Ascending aorta (tissue), 2 donors: ENCODE measurements at regions not wholly inside any gene's neighbourhood (a gene's known extent, or its start where the extent isn't known, plus 50 kb on each side); places are given as distances from the start of the nearest gene placed in this dataset.

Experiments
- DNase-seq, 2 donors: peaks; one replicate each; pipeline ENCODE4 v3.0.0-alpha.2; 2019; ENCODE audit warnings: low spot score in 2 of 2
- H3K27ac ChIP-seq, 2 donors: fragments of 200-600 bp; sonication (generic); one replicate each; pipeline ENCODE4 v1.5.1; 2016 to 2017; ENCODE audit warnings: mild to moderate bottlenecking in 1 of 2
- H3K27me3 ChIP-seq: fragments of 200-600 bp; sonication (generic); one replicate; pipeline ENCODE4 v1.5.1; 2017
- H3K36me3 ChIP-seq, 2 donors: fragments of 200-600 bp; sonication (generic); one replicate each; pipeline ENCODE4 v1.5.1; 2016
- H3K4me1 ChIP-seq, 2 donors: fragments of 200-600 bp; sonication (generic); one replicate each; pipeline ENCODE4 v1.5.1; 2016 to 2017; ENCODE audit warnings: mild to moderate bottlenecking in 1 of 2
- H3K4me3 ChIP-seq, 2 donors: fragments of 200-600 bp; sonication (generic); one replicate each; pipeline ENCODE4 v1.5.1; 2016 to 2017; ENCODE audit warnings: mild to moderate bottlenecking in 1 of 2
- H3K9me3 ChIP-seq, 2 donors: fragments of 200-600 bp; sonication (generic); one replicate each; pipeline ENCODE4 v1.5.1; 2016
- CTCF ChIP-seq, 3 experiments: fragments of 200-600 bp in 2 of 3; fragments of 450-650 bp in 1 of 3; sonication (generic) in 2 of 3; IDR thresholded peaks; one replicate each; pipeline ENCODE4 v1.5.1; 2016 to 2019; ENCODE audit warnings: antibody characterized with exemption in 3 of 3, mild to moderate bottlenecking in 1 of 3, moderate library complexity in 1 of 3
- intact Hi-C: fragments of 100-400 bp; cut with DNase I; formaldehyde crosslinking; loops from one replicate; pipeline ENCODE4 v1.15.1; 2023

- Histone ChIP-seq H3K27me3 (no peaks in the 10 kb centered on the region), H3K9me3 (peaks cover 0 to 4% of the 10 kb centered on the region in 2 donors), H3K36me3 (no peaks in the 10 kb centered on the region), H3K4me1 (no peaks in the 10 kb centered on the region), H3K4me3 (no peak overlapping the region), H3K27ac (no peak overlapping the region)
- TF ChIP-seq CTCF (IDR thresholded peaks at IDR 0.05), result no peak
- intact Hi-C loops, result no loop called here
- DNase-seq, result no peak
Measured at GRCh38 chr1:79887059-79887458, 880.5 kb upstream of the ADGRL4 start.

GRCh38 chr1:79885101-79885500, 878.6 kb upstream of the ADGRL4 start:
- no peak for DNase-seq
- Histone ChIP-seq H3K9me3 (peaks cover 0 to 4% of the 10 kb centered on the region in 2 donors), H3K4me1 (no peaks in the 10 kb centered on the region), H3K27me3 (no peaks in the 10 kb centered on the region), H3K4me3 (no peak overlapping the region), H3K27ac (no peak overlapping the region), H3K36me3 (no peaks in the 10 kb centered on the region)
- intact Hi-C loops, result no loop called here
- no peak for TF ChIP-seq CTCF (IDR thresholded peaks at IDR 0.05)

DNA sequence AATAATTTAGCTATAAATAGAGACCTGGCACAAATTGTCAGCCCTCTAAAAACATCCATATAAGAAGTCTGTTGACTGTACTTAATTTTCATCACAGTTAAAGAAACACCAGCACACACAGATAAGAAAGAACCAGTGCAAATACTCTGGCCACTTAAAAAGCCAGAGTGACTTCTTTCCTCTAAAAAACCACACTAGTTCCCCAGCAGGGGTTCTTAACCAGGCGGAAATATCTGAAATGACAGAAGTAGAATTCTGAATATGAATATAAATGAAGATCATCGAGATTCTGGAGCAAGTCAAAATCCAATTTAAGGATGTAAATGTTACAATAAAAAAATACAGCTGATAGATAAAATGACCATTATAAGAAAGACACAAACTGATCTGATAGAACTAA, 870.6 kb upstream of the ADGRL4 start:
- no peak for TF ChIP-seq CTCF (IDR thresholded peaks at IDR 0.05)

DNA sequence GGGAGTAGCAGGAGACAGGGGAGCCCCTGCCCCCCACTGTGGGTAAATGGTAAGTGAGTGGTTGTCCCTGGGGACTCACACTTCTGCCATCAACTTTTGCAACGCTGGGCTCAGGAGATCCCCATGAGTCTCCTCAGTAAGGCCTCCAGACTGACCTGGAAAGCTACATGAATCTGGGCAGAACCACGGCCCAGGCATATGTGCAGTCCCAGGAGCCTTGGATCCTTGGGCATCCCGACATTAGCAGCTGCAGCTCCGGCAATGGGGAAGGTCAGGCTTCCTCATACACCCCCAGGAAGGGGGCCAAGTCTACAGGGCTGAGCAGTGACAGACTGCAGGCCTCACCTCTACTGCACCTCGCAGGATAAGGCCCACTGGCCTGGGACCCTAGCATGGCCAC, 868.7 kb upstream of the ADGRL4 start:
- Histone ChIP-seq H3K36me3 (no peaks in the 10 kb centered on the region), H3K9me3 (peaks cover 0 to 6% of the 10 kb centered on the region in 2 donors), H3K4me1 (no peaks in the 10 kb centered on the region), H3K4me3 (no peak overlapping the region), H3K27ac (no peak overlapping the region), H3K27me3 (no peaks in the 10 kb centered on the region)
- TF ChIP-seq CTCF (IDR thresholded peaks at IDR 0.05), result no peak
- no peak for DNase-seq
- intact Hi-C loops, result no loop called here

More for the DNA sequence above, 870.6 kb upstream of the ADGRL4 start:
- H3K4me1 ChIP-seq, result no peaks in the 10 kb centered on the region
- H3K27ac ChIP-seq, result no peak overlapping the region
- H3K4me3 ChIP-seq, result no peak overlapping the region
- peaks cover 0 to 6% of the 10 kb centered on the region in 2 donors for H3K9me3 ChIP-seq
- H3K27me3 ChIP-seq, result no peaks in the 10 kb centered on the region
- intact Hi-C loops, result no loop called here
- no peaks in the 10 kb centered on the region for H3K36me3 ChIP-seq
- DNase-seq, result no peak

DNA sequence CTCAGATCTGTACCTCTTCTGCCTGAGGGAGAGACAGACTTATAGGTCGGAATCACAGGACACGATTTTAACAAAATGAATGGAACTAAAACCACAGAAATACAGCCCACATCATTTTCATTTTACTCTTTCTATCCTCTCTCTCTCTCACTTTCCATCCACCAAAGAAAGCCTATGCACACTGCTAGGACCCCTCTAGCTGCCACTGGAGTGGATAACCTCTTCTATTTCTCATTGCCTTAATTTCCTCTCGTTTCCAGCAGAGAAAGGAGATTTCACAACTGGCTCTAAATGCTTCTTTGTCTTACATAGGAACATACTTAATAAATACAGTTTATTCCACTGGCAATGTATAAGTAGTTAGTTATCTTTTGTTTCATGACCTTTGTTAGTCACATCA, 867.8 kb upstream of the ADGRL4 start:
- Histone ChIP-seq H3K27ac (no peak overlapping the region), H3K36me3 (no peaks in the 10 kb centered on the region), H3K9me3 (peaks cover 0 to 6% of the 10 kb centered on the region in 2 donors), H3K27me3 (no peaks in the 10 kb centered on the region), H3K4me1 (no peaks in the 10 kb centered on the region), H3K4me3 (no peak overlapping the region)
- no peak for DNase-seq
- intact Hi-C loops, result no loop called here
- TF ChIP-seq CTCF (IDR thresholded peaks at IDR 0.05), result no peak
